Activated T-helper 17 cell treated with anti-CD3 and anti-CD28 coated beads, Interleukin-2, amount 50 U/mL, for 72 hours (primary cell): ENCODE measurements at regions not wholly inside any gene's neighbourhood (a gene's known extent, or its start where the extent isn't known, plus 50 kb on each side); places are given as distances from the start of the nearest gene placed in this dataset.
"Not testable (repeated sequence)": the region's sequence is repeated elsewhere in the genome, so short reads cannot be mapped to it uniquely, and the experiment has no call there.

Experiments used
- ATAC-seq: fragments of 150-1000 bp; cut with Tn5 transposase; replicated peaks from 2 replicates; pipeline ENCODE4 v1.10.0; 2021; ENCODE audit warnings: mild to moderate bottlenecking, moderate library complexity
- H3K27ac Mint-ChIP-seq: one replicate; pipeline ENCODE4 v1.8.0; 2022; ENCODE audit warnings: mixed read lengths
- H3K27me3 Mint-ChIP-seq: one replicate; pipeline ENCODE4 v1.8.0; 2022; ENCODE audit warnings: mixed read lengths
- H3K36me3 Mint-ChIP-seq: one replicate; pipeline ENCODE4 v1.8.0; 2022; ENCODE audit warnings: low read depth, mild to moderate bottlenecking, mixed read lengths
- H3K4me1 Mint-ChIP-seq: one replicate; pipeline ENCODE4 v1.8.0; 2022; ENCODE audit warnings: mixed read lengths
- H3K4me3 Mint-ChIP-seq: one replicate; pipeline ENCODE4 v1.8.0; 2022; ENCODE audit warnings: mild to moderate bottlenecking, mixed read lengths
- H3K9me3 Mint-ChIP-seq: one replicate; pipeline ENCODE4 v1.8.0; 2022; ENCODE audit warnings: mixed read lengths

DNA sequence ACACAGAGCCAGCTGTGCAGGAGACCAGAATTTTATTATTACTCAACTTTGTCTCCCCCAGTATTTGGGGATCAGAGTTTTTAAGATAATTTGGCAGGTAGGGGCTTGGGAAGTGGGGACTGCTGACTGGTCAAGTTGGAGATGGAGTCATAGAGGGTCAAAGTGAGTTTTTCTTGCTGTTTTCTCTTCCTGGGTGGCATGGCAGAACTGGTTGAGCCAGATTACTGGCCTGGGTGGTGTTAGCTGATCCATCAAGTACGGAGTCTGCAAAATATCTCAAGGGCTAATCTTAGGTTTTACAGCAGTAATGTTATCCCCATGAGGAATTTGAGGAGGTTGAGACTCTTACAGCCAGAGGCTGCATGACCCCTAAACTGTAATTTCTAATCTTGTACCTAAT lies 153.5 kb downstream of the OR4C45 start:
- Mint-ChIP-seq H3K27me3 (no peaks in the 10 kb centered on the region), H3K27ac (no peak overlapping the region), H3K4me3 (no peak overlapping the region), H3K36me3 (no peaks in the 10 kb centered on the region), H3K4me1 (no peaks in the 10 kb centered on the region), H3K9me3 (peaks cover 15% of the 10 kb centered on the region)
- no peak for ATAC-seq

DNA sequence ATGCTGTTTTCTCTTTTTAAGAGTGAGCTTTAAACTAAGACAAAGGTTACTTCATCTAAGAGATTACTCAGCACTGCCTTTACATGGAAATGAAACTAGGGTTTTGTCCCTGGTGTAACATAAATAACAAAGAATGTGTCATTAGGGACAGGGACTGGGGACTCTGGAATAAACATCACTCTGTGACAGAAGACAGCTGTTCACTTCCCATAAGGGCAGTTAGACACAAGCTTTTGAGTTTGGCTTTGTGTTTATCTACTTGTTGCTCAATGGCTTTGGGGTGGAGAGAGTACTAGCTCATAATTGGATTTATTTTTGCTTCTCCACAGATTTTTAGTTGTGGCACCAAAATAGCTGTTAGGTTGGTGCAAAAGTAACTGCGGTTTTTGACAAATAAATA lies 154.5 kb downstream of the OR4C45 start:
- no peak for ATAC-seq
- Mint-ChIP-seq H3K36me3 (no peaks in the 10 kb centered on the region), H3K27me3 (no peaks in the 10 kb centered on the region), H3K9me3 (peaks cover 14% of the 10 kb centered on the region), H3K4me3 (no peak overlapping the region), H3K27ac (no peak overlapping the region), H3K4me1 (no peaks in the 10 kb centered on the region)

DNA sequence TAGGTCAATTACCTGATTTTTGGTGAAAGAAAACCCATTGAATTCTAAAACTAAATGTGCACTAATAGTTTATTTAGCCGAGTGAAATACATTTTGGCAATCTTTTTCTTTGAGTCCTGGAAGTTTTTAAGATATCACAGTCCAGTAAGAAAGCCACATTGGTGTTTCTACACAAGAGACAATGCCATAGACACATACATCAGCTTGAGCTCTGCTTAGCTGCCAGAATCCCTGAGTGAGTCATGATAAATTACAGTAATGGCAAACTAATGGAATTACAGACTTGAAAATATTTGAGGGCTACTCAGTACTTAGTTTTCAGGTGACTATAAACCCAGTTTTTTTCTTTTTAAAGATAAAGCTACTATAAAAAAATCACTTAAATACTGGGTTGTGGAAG lies 155.4 kb downstream of the OR4C45 start:
- H3K27me3 Mint-ChIP-seq: no peaks in the 10 kb centered on the region
- no peak for ATAC-seq
- no peaks in the 10 kb centered on the region for H3K36me3 Mint-ChIP-seq

DNA sequence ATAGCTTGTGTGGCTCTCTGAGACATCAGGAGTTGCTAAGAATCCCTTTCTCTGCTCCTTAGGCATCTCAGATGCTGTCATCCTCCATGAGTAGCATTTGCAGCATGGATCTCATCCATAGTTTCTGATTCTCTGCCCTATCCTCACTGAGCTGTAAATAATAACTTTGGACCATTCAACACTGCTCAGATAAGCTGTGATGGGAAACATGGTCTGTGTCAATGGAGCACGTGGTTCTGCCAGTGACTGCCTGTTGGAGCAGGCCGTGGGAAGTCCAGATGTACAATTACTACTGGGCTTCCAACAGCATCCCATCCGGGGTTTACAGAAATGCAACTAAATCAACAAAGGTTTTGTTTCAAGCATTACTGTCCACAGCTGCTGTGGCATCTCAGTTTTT lies 160.1 kb downstream of the OR4C45 start:
- no peaks in the 10 kb centered on the region for H3K27me3 Mint-ChIP-seq
- peaks cover 12% of the 10 kb centered on the region for H3K9me3 Mint-ChIP-seq
- no peaks in the 10 kb centered on the region for H3K36me3 Mint-ChIP-seq
- no peaks in the 10 kb centered on the region for H3K4me1 Mint-ChIP-seq
- H3K4me3 Mint-ChIP-seq: no peak overlapping the region
- no peak for ATAC-seq
- no peak overlapping the region for H3K27ac Mint-ChIP-seq

More for the DNA sequence above, 155.4 kb downstream of the OR4C45 start:
- H3K27ac Mint-ChIP-seq: no peak overlapping the region
- H3K4me1 Mint-ChIP-seq: no peaks in the 10 kb centered on the region
- no peak overlapping the region for H3K4me3 Mint-ChIP-seq
- H3K9me3 Mint-ChIP-seq: peaks cover 15% of the 10 kb centered on the region

DNA sequence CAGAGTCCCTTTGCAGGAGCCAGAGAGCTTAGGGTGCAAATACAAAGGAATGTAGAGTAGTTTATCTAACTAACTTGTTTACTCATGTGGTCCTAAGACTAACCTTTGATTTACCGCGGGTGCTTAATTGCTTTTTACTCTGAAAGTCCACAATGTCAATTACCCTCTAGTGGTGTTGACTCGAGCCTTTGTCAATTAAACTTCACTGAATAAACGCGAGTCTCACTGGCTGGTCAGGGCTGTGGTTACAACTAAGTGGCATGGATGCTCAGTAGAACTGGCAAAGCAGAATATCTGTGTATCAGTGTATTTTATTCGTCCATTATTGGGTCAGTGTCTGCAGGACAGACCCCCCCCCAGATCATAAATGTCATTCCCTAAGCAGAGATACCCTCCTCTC lies 181.7 kb downstream of the OR4C45 start:
- H3K27ac Mint-ChIP-seq: no peak overlapping the region
- no peaks in the 10 kb centered on the region for H3K27me3 Mint-ChIP-seq
- H3K9me3 Mint-ChIP-seq: peaks cover 27% of the 10 kb centered on the region
- ATAC-seq: no peak
- no peaks in the 10 kb centered on the region for H3K4me1 Mint-ChIP-seq
- no peak overlapping the region for H3K4me3 Mint-ChIP-seq
- H3K36me3 Mint-ChIP-seq: no peaks in the 10 kb centered on the region

DNA sequence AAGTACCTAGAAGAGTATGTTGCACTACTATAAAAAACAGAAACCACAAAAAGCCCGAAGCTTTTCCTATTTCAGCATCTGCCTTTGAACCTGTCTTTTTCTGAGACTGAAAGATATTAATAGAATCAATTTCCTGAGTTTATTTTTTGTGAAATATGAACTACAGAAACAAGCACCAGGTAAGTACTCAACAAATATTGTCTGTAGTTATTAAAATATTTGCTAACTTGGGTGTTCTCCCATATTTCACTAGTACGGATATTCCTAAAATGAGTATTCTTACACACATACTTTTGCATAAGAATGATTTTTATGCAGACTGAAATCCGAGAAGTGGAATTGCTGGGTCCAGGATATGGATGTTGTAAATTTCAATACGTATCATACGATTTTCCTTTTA lies 188.0 kb downstream of the OR4C45 start:
- no peak overlapping the region for H3K27ac Mint-ChIP-seq
- no peak for ATAC-seq
- H3K9me3 Mint-ChIP-seq: peaks cover 4% of the 10 kb centered on the region
- no peaks in the 10 kb centered on the region for H3K27me3 Mint-ChIP-seq
- no peaks in the 10 kb centered on the region for H3K4me1 Mint-ChIP-seq
- H3K36me3 Mint-ChIP-seq: no peaks in the 10 kb centered on the region
- no peak overlapping the region for H3K4me3 Mint-ChIP-seq

DNA sequence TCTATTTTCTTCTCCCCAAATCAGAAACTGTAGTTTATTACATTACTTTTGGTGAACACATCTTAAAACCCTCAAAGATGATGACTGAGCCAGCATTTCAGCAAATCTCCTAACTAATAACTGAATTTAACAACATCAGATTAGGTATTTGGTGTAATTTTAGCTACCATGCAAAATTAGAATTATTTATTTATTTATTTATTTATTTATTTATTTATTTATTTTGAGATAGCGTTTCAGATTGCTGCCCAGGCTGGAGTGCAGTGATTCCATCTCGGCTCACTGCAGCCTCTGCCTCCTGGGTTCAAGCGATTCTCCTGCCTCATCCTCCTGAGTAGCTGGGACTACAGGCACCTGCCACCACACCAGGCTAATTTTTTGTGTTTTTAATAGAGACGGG lies 205.7 kb downstream of the OR4C45 start:
- H3K4me1 Mint-ChIP-seq, ATAC-seq, H3K9me3 Mint-ChIP-seq, H3K27me3 Mint-ChIP-seq, H3K4me3 Mint-ChIP-seq, H3K27ac Mint-ChIP-seq, H3K36me3 Mint-ChIP-seq: not testable (repeated sequence)

DNA sequence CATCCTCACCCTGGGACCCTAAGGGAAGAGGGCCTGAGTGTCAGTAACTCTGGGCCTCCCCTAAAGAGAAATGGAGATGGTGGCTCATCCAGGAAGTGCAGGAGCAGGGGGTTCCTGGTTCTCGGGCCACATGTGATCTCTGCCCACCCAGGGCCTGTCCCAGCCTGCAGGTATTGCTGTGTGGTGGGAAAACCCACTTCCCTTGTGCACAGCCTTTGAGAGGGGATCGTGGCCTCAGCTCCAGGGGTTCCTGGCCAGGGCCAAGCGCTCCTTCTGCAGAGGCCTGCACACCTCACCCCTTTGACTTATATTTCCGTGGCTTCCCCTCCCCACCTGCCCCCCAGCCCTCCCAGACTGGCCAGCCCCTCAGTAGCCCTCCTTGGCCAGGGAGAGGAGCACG lies 213.5 kb downstream of the OR4C45 start:
- Mint-ChIP-seq H3K36me3 (no peaks in the 10 kb centered on the region), H3K27ac (no peak overlapping the region), H3K4me3 (no peak overlapping the region), H3K27me3 (no peaks in the 10 kb centered on the region), H3K4me1 (no peaks in the 10 kb centered on the region), H3K9me3 (peaks cover 4% of the 10 kb centered on the region)
- ATAC-seq: no peak

DNA sequence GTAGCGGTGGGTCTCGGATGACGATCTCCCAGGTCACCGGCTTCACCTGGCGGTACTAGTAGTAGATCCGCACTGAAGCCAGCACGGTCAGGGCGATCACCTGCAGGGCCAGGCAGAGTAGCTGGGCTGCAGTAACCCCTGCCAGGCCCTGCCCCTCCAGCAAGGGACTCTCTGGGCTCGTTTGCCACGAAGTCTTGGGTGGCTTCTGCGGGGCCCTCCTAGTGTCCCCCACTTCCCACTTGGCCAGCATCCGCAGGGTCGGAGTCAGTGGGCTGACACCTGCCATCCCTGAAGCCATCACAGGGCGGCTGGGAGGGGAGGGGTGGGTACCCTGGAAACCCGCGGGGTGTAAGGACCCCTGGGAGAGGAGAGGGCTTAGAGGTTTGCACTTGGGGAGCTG lies 214.0 kb downstream of the OR4C45 start:
- Mint-ChIP-seq H3K9me3 (peaks cover 4% of the 10 kb centered on the region), H3K27ac (no peak overlapping the region), H3K4me3 (no peak overlapping the region), H3K27me3 (no peaks in the 10 kb centered on the region), H3K4me1 (no peaks in the 10 kb centered on the region), H3K36me3 (no peaks in the 10 kb centered on the region)
- ATAC-seq: no peak

DNA sequence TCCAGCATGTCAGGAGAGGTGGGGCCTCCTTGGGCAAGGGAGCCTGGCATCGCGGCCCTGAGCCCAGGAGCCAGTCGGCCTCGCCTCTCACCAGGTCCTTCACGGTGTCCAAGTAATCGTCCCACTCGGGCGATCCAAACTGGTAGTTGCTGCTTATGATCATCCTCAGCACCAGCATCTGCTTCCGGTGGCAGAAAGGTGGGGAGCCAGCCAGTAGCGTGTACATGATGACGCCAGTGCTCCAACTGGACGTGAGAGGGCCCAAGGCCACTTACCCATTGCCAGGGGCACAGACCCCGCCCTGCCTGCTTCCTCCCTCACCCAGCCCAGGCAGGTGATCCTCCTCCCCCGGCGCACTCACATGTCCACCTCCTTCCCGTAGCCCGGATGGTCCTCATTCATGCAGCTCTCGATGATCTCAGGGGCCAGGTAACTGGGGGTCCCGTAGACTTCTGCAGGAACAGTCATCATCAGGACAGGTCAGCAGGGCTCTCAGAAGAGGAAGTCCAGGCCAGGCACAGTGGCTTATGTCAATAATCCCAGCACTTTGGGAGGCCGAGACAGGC lies 214.7 kb downstream of the OR4C45 start:
- H3K27ac Mint-ChIP-seq: no peak overlapping the region
- H3K27me3 Mint-ChIP-seq: no peaks in the 10 kb centered on the region
- no peak overlapping the region for H3K4me3 Mint-ChIP-seq
- no peak for ATAC-seq
- no peaks in the 10 kb centered on the region for H3K36me3 Mint-ChIP-seq
- H3K4me1 Mint-ChIP-seq: no peaks in the 10 kb centered on the region
- H3K9me3 Mint-ChIP-seq: peaks cover 4% of the 10 kb centered on the region

DNA sequence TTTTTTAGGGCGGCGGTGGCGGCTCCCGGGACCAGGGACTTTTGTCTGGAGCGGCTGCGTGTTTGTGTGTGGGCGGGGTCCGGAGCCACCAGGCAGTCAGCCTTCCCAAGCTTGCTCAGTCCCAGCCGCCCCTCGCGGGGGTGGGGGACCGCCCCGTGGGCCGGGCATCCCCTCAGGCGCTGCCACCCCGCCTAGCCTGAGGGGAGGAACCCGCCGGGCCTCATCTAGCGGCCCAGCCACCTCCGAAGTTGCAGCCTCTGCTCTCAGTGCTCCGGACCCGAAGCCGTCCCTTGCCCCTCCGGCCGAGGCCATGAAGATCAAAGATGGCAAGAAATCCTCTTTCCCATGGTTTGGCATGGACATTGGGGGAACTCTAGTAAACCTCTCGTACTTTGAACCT lies 235.2 kb downstream of the OR4C45 start:
- peaks cover 23% of the 10 kb centered on the region for H3K9me3 Mint-ChIP-seq
- H3K27me3 Mint-ChIP-seq: no peaks in the 10 kb centered on the region
- ATAC-seq: no peak
- no peaks in the 10 kb centered on the region for H3K4me1 Mint-ChIP-seq
- H3K36me3 Mint-ChIP-seq: no peaks in the 10 kb centered on the region
- no peak overlapping the region for H3K4me3 Mint-ChIP-seq
- H3K27ac Mint-ChIP-seq: no peak overlapping the region

DNA sequence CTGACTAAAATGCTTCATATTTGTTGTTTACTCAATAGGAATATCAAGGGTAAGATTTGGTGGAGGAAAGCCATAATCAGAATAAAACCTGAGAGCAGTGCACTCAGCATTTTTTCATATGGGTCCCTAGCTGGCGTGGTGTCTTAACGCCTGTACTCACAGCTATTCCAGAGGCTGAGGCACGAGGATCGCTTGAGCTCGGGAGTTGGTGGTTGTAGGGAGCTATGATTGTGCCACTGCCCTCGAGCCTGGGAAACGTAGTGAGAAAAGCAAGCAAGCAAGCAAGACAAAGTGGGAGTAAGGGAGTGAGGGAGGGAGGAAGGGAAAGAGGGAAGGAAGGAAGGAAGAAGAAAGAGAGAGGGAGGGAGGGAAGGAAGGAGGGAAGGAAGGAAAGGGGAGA lies 242.5 kb downstream of the OR4C45 start:
- no peaks in the 10 kb centered on the region for H3K36me3 Mint-ChIP-seq
- peaks cover 20% of the 10 kb centered on the region for H3K9me3 Mint-ChIP-seq
- H3K27me3 Mint-ChIP-seq: no peaks in the 10 kb centered on the region
- H3K4me1 Mint-ChIP-seq: no peaks in the 10 kb centered on the region
- no peak overlapping the region for H3K27ac Mint-ChIP-seq
- ATAC-seq: no peak
- H3K4me3 Mint-ChIP-seq: no peak overlapping the region

DNA sequence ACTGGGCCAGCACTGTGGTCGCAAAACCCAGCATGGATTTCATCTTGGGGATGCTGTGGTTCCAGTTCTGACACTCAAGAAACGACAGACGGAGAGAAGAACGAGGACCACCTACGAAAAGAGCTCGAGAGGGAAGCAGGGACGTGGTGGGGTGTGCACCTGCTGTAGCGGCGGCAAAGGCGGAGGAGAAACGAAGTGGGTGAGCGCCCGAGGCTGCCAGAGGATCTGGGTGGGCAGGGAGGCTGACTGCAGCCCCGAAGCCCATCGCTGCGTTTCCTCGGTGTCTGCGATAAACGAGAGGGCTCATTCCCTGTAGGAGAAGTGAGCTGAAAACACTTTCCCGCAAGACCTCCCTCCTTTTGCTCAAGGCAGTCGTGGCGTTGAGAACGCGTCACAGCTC lies 246.1 kb downstream of the OR4C45 start:
- no peak for ATAC-seq
- no peaks in the 10 kb centered on the region for H3K4me1 Mint-ChIP-seq

DNA sequence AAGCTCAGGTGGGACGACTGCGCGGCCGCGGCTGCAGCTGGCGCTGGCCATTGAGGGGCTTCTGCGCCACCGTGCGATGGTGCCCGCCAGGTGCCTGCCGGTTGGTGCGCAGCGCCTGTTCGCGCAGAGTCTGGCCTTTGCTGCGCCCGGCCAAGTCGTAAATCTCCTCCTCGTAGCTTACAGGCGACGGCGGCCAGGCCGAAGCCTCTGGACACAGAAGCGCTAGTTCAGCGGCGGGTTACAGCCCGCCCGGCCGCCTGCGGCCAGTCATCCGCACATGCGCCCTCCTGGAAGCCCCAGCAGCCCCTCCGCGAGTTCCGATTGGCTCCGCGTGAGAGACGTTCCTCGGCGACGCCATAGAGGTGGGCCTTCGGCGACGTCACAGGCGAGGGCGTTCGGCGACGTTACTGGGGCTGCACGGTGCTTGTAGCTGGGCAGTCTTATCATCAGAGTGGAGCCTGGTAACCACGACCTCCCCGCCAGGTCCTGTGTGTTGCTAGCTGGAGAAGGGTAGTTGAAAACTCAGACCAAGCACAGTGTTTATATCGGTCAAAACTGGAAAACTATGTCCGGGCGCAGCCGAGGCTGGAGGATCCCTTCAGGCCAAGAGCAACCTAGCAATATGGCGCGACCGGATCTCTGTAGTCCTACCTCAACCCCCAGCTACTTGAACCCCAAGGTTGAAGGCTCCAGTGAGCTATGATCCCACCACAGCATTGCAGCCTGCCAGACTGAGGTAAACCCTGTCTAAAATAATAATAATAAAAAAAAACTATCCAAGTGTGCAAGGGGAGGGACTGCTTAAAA lies 265.7 kb downstream of the OR4C45 start:
- no peak overlapping the region for H3K4me3 Mint-ChIP-seq
- ATAC-seq: no peak
- no peaks in the 10 kb centered on the region for H3K27me3 Mint-ChIP-seq
- peaks cover 4% of the 10 kb centered on the region for H3K9me3 Mint-ChIP-seq
- H3K27ac Mint-ChIP-seq: no peak overlapping the region
- no peaks in the 10 kb centered on the region for H3K4me1 Mint-ChIP-seq
- no peaks in the 10 kb centered on the region for H3K36me3 Mint-ChIP-seq

More for the DNA sequence above, 246.1 kb downstream of the OR4C45 start:
- no peak overlapping the region for H3K4me3 Mint-ChIP-seq
- H3K27ac Mint-ChIP-seq: no peak overlapping the region
- H3K36me3 Mint-ChIP-seq: no peaks in the 10 kb centered on the region
- H3K27me3 Mint-ChIP-seq: no peaks in the 10 kb centered on the region
- peaks cover 20% of the 10 kb centered on the region for H3K9me3 Mint-ChIP-seq

DNA sequence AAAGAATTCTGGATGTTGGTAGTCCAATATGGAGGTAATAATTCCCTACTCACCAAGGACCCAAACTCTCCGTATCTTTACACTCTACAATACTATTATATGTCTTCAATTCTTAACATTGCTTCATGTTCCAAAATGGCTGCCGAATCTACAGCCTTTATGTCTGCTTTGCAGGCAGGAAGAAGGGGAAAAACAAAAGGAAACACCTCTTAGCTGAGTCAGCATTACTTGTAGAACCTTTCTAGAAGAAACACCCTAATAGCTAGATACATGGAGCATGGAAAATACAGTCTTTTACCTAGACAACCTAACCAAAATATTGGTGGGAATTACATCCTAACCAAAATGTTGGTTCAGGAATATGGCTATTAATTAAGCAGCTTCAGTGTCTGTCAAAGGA lies 298.0 kb downstream of the OR4C45 start:
- not testable (repeated sequence) for H3K4me1 Mint-ChIP-seq, ATAC-seq, H3K4me3 Mint-ChIP-seq, H3K27me3 Mint-ChIP-seq, H3K27ac Mint-ChIP-seq, H3K36me3 Mint-ChIP-seq
- peaks cover 27% of the 10 kb centered on the region for H3K9me3 Mint-ChIP-seq
